HUDEP-2 (cell line): ENCODE measurements at regions not wholly inside any gene's neighbourhood (a gene's known extent, or its start where the extent isn't known, plus 50 kb on each side); places are given as distances from the start of the nearest gene placed in this dataset.
"Not testable (repeated sequence)": the region's sequence is repeated elsewhere in the genome, so short reads cannot be mapped to it uniquely, and the experiment has no call there.

Experiments
- DNase-seq, 76 experiments: peaks; one replicate each; lab custom pipeline; 2025; ENCODE audit not compliant: unreplicated experiment in 76 of 76; lab: John Stamatoyannopoulos, UW

- DNase-seq, result no peak
Measured at GRCh38 chrX:25807022-25807421, 331.1 kb upstream of the MAGEB18 start.

DNA sequence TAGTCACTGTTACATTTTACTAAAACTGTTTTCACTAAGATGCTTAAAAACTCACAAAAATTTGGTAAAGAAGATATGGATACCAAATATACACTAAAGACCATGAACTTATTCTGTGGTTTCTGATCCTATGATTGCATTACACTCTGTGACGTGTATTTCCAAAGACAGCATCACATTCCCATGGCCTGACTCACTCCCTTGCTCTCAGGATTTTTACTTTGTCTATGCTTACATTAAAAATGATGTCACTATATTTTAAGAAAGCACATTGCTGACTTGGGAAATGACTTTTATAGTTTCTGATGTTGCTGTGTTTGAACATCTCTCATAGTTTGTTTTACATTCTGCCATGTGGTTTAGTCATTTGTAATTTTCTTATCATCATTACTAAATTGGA lies 327.9 kb upstream of the MAGEB18 start:
- no peak for DNase-seq

DNA sequence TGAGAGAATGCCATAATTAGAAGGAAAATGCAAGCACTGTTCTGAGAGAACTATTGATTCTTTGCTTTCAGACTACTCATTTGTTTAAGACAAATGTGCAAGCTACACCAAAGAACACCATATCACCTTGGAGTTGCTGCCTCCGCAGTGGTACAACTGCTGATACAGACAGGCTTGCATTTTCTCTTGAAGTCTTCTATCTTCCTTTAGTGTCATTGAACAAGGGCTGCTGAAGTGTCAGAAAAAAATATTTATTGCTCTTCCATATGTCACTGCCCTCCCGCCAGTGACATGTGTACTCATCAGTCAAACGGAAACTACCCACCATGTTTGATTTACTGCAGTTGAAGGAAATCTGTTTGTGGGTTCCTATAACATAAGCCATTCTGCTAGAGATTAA lies 318.3 kb upstream of the MAGEB18 start:
- no peak for DNase-seq

DNA sequence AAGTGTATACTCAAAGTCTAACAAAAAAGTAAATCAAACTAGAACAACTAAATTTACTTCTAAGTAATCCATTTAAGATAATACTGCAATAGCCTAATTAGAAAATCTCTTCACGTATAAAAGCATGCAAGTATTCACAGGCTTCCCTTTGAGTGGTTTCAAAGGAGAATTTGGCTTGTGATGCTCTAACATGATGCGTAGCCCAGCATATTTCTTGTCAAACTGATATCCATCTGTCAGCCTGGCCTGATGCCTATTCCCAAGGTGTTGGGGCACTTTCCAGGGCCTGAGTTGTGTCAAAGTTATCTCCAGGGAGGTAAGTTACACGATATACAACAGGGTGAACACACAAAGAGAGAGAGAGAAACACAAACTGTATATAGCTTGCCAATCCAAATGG lies 287.0 kb upstream of the MAGEB18 start:
- DNase-seq, result no peak

- no peak for DNase-seq
Measured at GRCh38 chrX:25853002-25853479, 285.1 kb upstream of the MAGEB18 start.

DNA sequence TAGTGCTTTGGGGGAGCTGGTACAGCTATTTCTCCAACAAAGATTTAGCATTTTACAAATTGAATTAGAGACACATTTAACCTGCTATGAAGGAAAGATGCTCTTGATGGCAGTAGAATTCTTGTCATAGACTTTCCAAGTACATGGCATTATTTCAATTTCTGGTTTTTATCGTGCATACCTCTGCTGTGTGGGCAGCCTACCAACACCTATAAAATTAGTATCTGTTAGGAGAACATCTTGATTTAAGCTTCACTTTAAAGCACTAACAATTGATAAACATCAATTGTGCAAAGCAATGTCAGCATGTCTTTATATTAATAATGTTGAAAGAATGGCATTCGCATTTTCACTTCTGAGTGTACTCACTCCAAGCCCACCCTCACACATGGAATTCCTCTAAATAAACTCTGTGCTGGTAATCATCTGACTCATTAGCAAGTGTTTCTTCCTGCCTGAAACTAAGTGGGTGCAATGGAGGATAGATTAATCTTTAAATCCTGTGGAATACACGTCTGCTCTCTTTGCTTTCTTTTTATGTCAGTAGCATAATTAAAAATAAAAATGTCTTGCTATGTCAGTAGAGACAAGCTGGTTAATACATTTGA lies 279.8 kb upstream of the MAGEB18 start:
- no peak for DNase-seq

DNA sequence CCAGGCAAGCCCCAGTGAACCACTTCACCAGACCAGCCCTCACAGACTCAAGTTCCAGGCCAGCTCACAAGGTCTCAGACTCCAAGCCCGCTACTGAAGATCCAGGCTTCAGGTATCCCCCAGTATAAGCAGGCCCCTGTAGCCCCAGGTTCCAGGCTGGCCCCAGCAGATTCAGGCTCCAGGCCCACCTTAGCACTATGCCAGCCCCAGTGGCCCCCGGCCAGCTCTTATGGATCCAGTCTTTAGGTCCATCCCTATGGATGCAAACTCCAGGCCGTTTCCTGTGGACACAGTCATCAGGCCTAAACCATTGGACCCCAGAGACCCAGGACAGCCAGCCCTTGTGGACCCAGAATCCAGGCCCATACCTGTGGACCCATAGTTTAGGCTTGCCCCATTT lies 277.8 kb upstream of the MAGEB18 start:
- no peak for DNase-seq

DNA sequence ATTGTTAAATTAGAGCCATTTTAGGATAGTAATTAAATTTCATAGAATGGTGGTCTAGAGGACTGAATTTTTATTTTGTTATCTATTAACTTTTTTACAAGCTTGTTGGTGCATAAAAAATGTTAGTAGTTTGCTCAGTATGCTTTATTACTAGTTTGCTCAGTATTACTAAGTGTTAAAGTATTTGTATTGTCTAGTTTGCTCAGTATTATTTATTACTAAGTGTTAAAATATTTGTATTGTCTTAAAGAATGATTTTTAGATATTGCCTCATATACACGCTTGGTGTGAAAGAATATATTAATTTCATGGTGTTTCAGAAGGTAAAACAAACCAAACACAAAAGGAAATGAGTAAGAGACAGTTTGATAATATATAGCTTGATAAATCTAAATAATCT lies 268.4 kb upstream of the MAGEB18 start:
- DNase-seq, result no peak

- DNase-seq, result no peak
Measured at GRCh38 chrX:25872786-25873185, 265.4 kb upstream of the MAGEB18 start.

GRCh38 chrX:25873196-25873595 lies 264.9 kb upstream of the MAGEB18 start:
- DNase-seq, result no peak

DNA sequence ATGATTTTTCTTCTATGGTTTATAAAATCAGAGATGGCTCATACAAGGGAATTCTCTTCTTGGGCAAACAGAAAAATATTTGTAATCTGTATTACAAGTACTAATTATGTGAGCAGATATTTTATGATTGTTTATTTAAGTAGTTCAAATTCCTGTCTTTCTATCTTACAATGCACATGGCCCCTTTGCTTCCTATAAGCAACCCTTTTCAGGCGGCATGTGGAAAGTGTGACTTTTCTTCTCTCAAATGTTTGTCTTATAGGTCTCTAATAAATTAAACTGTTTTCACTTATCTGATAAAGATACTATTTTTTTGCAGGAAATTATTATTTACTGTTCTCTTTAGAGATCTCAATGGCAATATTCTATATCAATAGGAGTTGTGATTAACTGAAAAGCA lies 259.3 kb upstream of the MAGEB18 start:
- no peak for DNase-seq

DNA sequence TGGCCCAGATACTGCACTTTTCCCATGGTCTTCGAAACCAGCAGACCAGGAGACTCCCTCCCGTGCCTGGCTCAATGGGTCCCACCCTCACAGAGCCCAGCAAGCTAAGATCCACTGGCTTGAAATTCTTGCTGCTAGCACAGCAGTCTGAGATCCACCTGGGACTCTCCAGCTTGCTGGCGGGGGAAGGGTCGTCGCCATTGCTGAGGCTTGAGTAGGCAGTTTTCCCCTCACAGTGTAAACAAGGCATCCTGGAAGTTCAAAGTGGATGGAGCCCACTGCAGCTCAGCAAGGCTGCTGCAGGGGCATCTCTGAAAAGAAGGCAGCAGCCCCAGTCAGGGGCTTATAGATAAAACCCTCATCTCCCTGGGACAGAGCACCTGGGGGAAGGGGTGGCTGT lies 255.6 kb upstream of the MAGEB18 start:
- not testable (repeated sequence) for DNase-seq

GRCh38 chrX:25897758-25898157 lies 240.4 kb upstream of the MAGEB18 start:
- no peak for DNase-seq

- DNase-seq, result not testable (repeated sequence)
Measured at GRCh38 chrX:25905728-25906127, 232.4 kb upstream of the MAGEB18 start.

GRCh38 chrX:25925946-25926345 lies 212.2 kb upstream of the MAGEB18 start:
- no peak for DNase-seq

DNA sequence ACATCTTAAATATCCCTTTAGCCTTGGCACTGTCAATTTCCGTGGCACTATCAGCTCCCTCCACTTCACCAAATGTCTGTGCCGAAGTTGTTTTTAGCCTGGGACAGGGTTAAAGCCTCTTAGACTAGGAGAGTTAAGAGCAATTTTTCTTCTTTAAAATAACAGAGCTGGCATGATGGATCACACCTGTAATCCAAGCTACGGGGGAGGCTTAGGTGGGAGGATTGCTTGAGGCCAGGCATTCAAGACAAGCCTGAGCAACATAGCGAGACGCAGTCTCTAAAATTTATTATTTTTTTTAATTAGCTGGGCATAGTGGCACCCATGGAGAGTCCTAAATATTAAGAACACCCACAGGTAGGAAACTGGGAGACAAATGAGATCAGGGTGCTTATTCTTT lies 209.8 kb upstream of the MAGEB18 start:
- no peak for DNase-seq

- DNase-seq, result no peak
Measured at GRCh38 chrX:25941087-25941486, 197.1 kb upstream of the MAGEB18 start.

- no peak for DNase-seq
Measured at GRCh38 chrX:25941559-25942250, 196.4 kb upstream of the MAGEB18 start.

DNA sequence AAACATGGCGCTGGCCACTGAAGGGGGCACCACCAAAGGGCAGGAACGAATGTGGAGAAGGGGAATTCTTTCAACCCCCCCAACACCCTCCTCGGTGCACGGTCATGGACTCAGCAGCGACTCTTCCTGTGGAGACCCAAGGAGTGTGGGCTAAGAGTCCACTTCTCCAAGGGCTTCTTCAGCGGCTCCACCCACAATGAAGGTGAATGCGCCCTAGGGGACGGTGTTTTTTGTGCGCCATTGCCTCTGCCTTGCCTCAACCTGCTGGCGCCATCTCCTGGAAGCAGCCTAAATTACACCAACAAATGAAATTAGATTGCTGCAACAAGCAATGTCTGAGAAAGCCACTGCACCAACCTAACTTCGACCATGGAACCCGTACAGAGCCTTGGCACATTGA lies 169.2 kb upstream of the MAGEB18 start:
- peak in 9 of 76 experiments; percentile 0 to 42 (median 1) for DNase-seq

GRCh38 chrX:25976683-25977310 lies 161.3 kb upstream of the MAGEB18 start:
- DNase-seq, result no peak

DNA sequence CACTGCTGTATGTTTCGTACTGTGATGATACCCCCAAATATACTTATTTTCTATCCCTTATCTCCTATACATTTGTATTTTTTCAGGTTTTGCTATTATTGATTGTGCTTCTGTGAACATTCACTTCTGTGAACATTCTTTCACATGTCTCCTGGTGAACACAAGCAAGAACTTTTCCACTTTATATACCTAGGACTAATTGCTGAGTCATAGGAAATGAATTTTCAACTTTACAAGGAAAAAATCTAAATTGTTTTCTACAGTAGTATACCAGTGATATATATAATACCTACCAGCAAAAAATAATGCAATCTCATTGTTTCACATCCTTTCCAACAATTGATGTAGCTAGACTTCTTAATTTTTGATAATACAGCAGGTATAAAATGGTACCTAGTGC lies 139.5 kb upstream of the MAGEB18 start:
- no peak for DNase-seq

GRCh38 chrX:26007462-26007861 lies 130.7 kb upstream of the MAGEB18 start:
- DNase-seq, result no peak
